Activated naive CD8-positive, alpha-beta T cell treated with anti-CD3 and anti-CD28 coated beads for 36 hours (primary cell): ENCODE measurements at regions not wholly inside any gene's neighbourhood (a gene's known extent, or its start where the extent isn't known, plus 50 kb on each side); places are given as distances from the start of the nearest gene placed in this dataset.
"Not testable (repeated sequence)": the region's sequence is repeated elsewhere in the genome, so short reads cannot be mapped to it uniquely, and the experiment has no call there.

Experiments used
- DNase-seq: peaks from one replicate; pipeline ENCODE4 v3.0.0; 2021
- H3K27ac Mint-ChIP-seq: one replicate; pipeline ENCODE4 v1.8.0; 2022; ENCODE audit warnings: mild to moderate bottlenecking, moderate library complexity, mixed read lengths
- H3K27me3 Mint-ChIP-seq: one replicate; pipeline ENCODE4 v1.8.0; 2022; ENCODE audit warnings: mild to moderate bottlenecking, mixed read lengths
- H3K36me3 Mint-ChIP-seq: one replicate; pipeline ENCODE4 v1.8.0; 2021; ENCODE audit warnings: mild to moderate bottlenecking, mixed read lengths
- H3K4me1 Mint-ChIP-seq: one replicate; pipeline ENCODE4 v1.8.0; 2021; ENCODE audit warnings: mixed read lengths
- H3K4me3 Mint-ChIP-seq: one replicate; pipeline ENCODE4 v1.8.0; 2022; ENCODE audit warnings: mild to moderate bottlenecking, moderate library complexity, mixed read lengths
- H3K9me3 Mint-ChIP-seq: one replicate; pipeline ENCODE4 v1.8.0; 2022; ENCODE audit warnings: mixed read lengths

DNA sequence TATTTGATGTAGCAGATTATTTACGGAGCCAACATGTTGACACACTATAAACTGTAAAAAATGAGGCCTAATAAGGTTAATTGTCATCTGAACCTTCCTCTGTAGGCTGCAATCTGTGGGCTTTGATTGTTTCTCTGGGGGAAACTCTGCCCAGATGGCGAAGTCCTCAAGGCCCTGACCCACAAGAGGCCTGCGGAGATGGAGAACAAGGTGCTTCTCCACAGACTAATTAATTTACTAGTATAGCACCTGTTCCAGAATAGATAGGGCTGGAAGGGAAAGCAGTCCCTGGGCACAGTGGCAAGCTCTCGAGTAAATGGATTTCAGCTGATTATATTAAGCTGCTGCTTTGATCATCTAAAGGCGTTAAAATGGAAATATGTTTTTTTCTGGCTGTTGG lies 338.8 kb upstream of the DNAJC19 start:
- Mint-ChIP-seq H3K27me3 (peaks cover 4% of the 10 kb centered on the region), H3K9me3 (peaks cover 1% of the 10 kb centered on the region), H3K4me3 (no peak overlapping the region), H3K27ac (no peak overlapping the region), H3K4me1 (no peaks in the 10 kb centered on the region), H3K36me3 (no peaks in the 10 kb centered on the region)
- no peak for DNase-seq

DNA sequence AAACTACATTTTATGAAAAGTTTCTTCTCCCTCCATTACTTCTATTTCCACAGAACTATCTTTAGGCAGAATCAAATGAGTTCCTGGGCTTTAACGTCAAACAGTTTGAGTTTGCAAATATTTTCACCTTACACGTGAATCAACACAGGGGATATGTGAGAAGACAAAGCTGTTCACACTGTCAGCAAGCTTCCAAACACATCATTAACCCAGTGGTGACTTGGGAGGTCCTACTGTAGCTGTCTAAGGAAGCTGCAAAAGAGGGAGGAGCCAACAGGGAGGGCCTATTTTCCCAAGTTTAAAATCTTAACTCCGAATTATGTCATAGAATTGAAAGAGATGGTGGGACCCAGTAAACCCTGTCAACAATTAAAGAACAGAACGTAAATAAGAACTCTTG lies 337.8 kb upstream of the DNAJC19 start:
- H3K27ac Mint-ChIP-seq: no peak overlapping the region
- no peaks in the 10 kb centered on the region for H3K36me3 Mint-ChIP-seq
- H3K27me3 Mint-ChIP-seq: peaks cover 4% of the 10 kb centered on the region
- H3K4me1 Mint-ChIP-seq: no peaks in the 10 kb centered on the region
- DNase-seq: no peak
- no peak overlapping the region for H3K4me3 Mint-ChIP-seq
- peaks cover 3% of the 10 kb centered on the region for H3K9me3 Mint-ChIP-seq

DNA sequence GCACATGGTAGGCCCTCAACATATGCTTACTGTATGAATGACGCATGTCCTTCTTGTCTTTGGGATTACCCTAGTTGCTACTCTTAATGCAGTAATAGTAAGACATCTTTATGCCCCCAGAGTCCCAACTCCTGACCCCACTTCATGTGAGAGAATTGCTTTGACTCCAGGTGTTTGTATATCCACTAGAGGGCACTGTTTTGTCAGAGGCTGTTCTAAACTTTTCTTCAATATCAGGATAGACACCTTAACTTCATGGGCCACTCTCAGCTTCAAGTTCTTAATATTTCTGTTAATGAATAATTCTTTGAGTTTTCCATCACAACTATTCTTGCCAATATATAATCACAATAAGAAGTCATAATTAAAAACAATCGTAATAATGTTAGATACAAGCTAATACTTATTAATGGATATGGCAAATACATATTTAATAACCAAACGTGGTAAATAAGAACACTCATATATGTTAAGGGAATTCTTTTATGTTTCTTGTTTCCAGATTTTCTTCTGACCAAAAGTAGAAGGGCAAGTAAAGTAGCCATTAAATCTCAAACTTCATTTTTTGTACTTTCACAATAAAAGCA lies 337.2 kb upstream of the DNAJC19 start:
- no peaks in the 10 kb centered on the region for H3K4me1 Mint-ChIP-seq
- no peak for DNase-seq

DNA sequence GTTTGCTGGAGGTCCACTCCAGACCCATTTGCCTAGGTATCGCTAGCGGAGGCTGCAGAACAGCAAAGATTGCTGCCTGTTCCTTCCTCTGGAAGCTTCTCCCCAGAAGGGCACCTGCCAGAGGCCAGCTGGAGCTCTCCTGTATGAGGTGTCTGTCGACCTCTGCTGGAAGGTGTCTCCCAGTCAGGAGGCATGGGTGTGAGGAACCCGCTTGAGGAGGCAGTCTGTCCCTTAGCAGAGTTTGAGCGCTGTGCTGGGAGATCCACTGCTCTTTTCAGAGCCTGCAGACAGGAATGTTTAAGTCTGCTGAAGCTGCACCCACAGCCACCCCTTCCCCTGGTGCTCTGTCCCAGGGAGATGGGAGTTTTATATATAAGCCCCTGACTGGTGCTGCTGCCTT lies 335.0 kb upstream of the DNAJC19 start:
- not testable (repeated sequence) for H3K27me3 Mint-ChIP-seq, H3K4me3 Mint-ChIP-seq

More for the DNA sequence above, 337.2 kb upstream of the DNAJC19 start:
- peaks cover 4% of the 10 kb centered on the region for H3K27me3 Mint-ChIP-seq
- no peak overlapping the region for H3K27ac Mint-ChIP-seq
- H3K4me3 Mint-ChIP-seq: no peak overlapping the region
- H3K9me3 Mint-ChIP-seq: peaks cover 9% of the 10 kb centered on the region
- H3K36me3 Mint-ChIP-seq: peaks cover 1% of the 10 kb centered on the region

DNA sequence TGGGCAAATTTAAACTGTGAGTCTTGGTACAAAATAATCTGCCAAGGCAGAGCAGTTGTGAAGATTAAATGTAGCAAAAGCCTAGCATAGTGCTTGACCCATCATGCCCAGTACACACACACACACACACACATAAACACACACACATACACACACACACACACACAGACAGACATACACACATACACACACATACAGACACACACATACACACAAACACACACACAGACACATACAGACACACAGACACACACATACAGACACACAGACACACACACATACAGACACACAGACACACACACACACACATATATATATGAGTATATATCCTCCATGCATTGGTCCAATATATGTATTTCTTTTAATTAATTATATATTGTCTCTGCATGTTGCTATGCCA lies 328.8 kb upstream of the DNAJC19 start:
- Mint-ChIP-seq H3K36me3 (peaks cover 1% of the 10 kb centered on the region), H3K27ac (no peak overlapping the region), H3K4me1 (no peaks in the 10 kb centered on the region), H3K27me3 (no peaks in the 10 kb centered on the region), H3K4me3 (no peak overlapping the region), H3K9me3 (peaks cover 14% of the 10 kb centered on the region)
- DNase-seq: no peak

More for the DNA sequence above, 335.0 kb upstream of the DNAJC19 start:
- H3K4me1 Mint-ChIP-seq, H3K36me3 Mint-ChIP-seq, H3K27ac Mint-ChIP-seq, DNase-seq: not testable (repeated sequence)
- H3K9me3 Mint-ChIP-seq: peaks cover 13% of the 10 kb centered on the region

DNA sequence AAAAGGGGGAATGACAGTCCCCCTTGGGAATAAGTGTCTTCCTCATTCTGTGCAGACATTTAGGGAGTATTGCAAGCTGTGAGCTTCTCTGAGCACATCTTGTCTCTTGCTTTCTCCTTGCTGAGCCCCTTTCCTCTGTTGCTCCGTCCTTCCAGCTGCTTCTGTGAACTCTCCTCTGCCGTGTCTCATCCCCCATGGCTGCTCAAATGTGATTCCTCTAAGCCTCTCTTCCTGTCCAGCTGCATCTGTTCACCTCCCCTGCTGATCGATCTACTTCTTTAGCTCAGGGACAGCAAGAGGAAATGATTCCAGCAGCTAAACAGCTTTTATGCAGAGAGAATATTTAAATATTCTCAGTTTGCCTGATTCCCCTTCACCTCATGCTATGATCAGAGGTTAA lies 328.0 kb upstream of the DNAJC19 start:
- H3K27ac Mint-ChIP-seq: no peak overlapping the region
- peaks cover 1% of the 10 kb centered on the region for H3K36me3 Mint-ChIP-seq
- no peaks in the 10 kb centered on the region for H3K4me1 Mint-ChIP-seq
- no peak for DNase-seq
- H3K27me3 Mint-ChIP-seq: no peaks in the 10 kb centered on the region
- peaks cover 14% of the 10 kb centered on the region for H3K9me3 Mint-ChIP-seq
- H3K4me3 Mint-ChIP-seq: no peak overlapping the region

DNA sequence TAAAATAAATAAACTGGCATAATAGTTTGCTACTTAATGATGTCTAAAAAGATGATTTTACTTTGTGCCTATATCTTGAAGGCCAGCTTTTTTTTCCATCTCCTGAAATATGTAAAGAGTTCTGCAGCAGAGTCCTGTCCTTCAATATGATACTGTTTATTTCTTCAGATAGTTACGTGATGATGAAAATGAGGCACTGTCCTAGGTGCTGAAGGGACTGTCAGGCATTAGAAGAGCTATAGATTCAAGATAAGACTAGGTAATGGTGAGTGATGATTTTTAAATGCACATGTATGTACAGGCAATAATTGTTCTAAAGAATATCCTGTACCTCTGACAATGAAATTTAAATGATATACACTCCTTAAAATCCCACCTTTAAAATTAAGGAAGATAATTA lies 326.9 kb upstream of the DNAJC19 start:
- no peak overlapping the region for H3K4me3 Mint-ChIP-seq
- no peak for DNase-seq

DNA sequence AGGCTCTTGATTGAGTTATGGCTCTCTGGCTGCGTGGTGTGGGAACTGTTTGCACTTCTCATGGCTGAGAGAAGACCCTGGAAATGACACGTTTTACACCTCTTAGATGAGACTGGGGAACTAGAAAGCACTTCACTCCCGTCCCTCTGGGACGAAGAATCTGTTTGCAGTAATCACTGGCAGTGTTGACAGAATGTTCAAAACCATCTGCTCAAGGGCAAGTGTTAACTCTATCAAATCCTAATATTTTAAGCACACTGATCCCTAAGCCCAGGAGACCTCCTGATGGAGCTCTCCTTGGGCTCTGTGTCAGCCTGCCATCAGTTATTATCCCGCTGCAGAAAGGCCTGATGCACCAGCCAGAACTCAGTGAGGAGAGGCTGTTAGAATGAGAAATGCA lies 323.8 kb upstream of the DNAJC19 start:
- H3K27me3 Mint-ChIP-seq: no peaks in the 10 kb centered on the region
- no peaks in the 10 kb centered on the region for H3K4me1 Mint-ChIP-seq
- no peak overlapping the region for H3K27ac Mint-ChIP-seq
- no peaks in the 10 kb centered on the region for H3K36me3 Mint-ChIP-seq
- H3K4me3 Mint-ChIP-seq: no peak overlapping the region
- no peak for DNase-seq
- H3K9me3 Mint-ChIP-seq: no peaks in the 10 kb centered on the region

More for the DNA sequence above, 326.9 kb upstream of the DNAJC19 start:
- Mint-ChIP-seq H3K4me1 (no peaks in the 10 kb centered on the region), H3K27ac (no peak overlapping the region), H3K27me3 (no peaks in the 10 kb centered on the region), H3K36me3 (no peaks in the 10 kb centered on the region), H3K9me3 (peaks cover 4% of the 10 kb centered on the region)

DNA sequence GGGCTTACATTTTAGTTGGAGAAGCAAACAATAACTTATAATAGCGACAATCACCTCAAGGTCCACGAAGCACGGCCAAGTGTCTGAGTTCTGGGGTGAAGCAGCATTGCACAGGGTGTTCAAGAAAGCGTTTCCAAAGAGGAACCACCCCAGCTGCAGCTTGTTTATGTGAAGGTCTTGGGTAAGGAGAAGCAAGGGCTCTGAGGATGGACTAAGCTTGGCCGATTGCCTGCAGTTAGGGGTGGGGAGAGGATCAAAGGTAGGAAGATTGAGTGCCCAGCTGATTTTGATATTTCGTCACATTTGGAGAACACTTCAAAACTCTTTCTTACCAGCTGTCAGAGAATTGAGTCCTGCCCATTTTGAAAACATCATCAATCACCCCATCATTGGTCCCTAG lies 321.6 kb upstream of the DNAJC19 start:
- Mint-ChIP-seq H3K27ac (no peak overlapping the region), H3K4me3 (no peak overlapping the region), H3K9me3 (peaks cover 2% of the 10 kb centered on the region), H3K27me3 (no peaks in the 10 kb centered on the region), H3K4me1 (no peaks in the 10 kb centered on the region), H3K36me3 (no peaks in the 10 kb centered on the region)
- no peak for DNase-seq

DNA sequence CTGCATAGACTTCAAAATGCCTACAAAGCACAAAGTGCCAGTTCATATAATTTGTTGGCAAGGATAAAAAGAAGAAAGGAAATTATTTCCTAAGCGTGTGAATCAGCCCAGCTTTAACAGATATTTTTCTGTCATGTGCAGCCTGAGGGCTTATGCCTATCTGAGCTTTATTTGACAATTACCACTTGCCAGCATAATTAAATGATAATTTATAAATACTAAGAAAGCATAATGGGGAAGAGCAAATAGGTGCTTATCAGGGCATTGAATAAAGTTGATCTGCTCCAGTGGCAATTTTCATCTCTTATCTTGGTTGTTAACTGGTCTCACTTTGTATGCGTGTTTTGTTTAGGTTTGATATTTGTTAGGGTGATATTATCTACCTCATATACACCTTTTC lies 313.4 kb upstream of the DNAJC19 start:
- H3K9me3 Mint-ChIP-seq: peaks cover 2% of the 10 kb centered on the region
- no peak overlapping the region for H3K27ac Mint-ChIP-seq
- H3K4me3 Mint-ChIP-seq: no peak overlapping the region
- H3K27me3 Mint-ChIP-seq: peaks cover 14% of the 10 kb centered on the region
- H3K36me3 Mint-ChIP-seq: no peaks in the 10 kb centered on the region
- no peaks in the 10 kb centered on the region for H3K4me1 Mint-ChIP-seq
- no peak for DNase-seq

DNA sequence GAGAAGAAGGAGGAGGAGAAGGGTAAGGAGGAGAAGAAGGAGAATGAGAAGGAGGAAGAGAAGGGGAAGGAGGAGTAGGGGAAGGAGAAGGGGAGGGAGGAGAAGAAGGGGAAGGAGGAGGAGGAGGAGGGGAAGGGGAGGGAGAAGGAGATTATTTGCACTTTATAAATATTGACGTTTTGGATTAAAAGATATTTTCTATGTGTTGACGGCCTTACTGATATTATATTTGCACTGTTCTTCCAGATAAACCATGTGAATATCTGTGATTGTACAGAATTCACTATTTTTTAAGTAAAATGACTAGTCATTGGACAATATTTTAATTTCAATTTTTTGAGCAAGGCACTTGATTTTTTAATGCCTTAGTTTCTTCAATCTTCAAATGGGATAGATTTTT lies 310.5 kb upstream of the DNAJC19 start:
- no peak overlapping the region for H3K27ac Mint-ChIP-seq
- DNase-seq: no peak
- no peaks in the 10 kb centered on the region for H3K4me1 Mint-ChIP-seq
- no peaks in the 10 kb centered on the region for H3K9me3 Mint-ChIP-seq
- H3K4me3 Mint-ChIP-seq: no peak overlapping the region
- no peaks in the 10 kb centered on the region for H3K36me3 Mint-ChIP-seq
- H3K27me3 Mint-ChIP-seq: peaks cover 20% of the 10 kb centered on the region

DNA sequence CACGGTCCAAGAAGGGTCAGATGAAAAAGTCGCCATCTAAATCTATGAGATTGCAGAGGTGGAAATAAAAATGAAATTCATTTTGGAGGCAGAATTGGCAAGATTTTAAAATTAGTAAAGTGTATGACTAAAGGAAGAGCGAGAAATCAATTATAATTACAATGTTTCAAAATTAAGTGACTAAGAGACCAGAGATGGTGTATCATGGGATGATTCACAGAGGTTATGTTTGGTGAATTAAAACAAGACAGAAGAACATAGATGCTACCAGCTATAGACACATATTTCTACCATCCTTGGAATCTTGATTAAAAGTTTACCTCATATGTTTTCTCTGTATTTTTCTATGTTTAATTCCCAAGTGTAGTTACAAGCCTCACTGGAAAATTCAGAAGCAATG lies 308.9 kb upstream of the DNAJC19 start:
- no peaks in the 10 kb centered on the region for H3K9me3 Mint-ChIP-seq
- H3K36me3 Mint-ChIP-seq: no peaks in the 10 kb centered on the region
- no peak overlapping the region for H3K27ac Mint-ChIP-seq
- no peaks in the 10 kb centered on the region for H3K4me1 Mint-ChIP-seq
- H3K4me3 Mint-ChIP-seq: no peak overlapping the region
- DNase-seq: no peak
- H3K27me3 Mint-ChIP-seq: peaks cover 15% of the 10 kb centered on the region

DNA sequence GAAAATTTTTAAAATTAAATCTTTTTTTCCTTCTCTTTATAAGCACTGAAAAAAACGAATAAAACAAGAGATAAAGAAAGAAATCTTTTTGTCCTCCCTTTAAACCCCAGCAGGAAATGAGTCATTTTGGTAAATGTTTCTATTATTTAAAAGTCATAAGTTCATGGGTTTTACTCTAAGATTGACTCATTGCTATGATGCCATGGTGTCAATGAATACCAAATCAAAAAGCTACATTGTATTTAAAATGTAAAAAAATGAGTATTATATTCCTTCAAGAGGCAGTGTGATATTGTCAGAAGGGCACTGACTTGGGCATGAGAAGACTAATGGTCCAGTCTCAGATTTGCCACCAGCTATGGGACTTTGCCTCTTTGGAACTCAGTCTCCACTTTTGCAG lies 303.4 kb upstream of the DNAJC19 start:
- Mint-ChIP-seq H3K9me3 (no peaks in the 10 kb centered on the region), H3K4me1 (peaks cover 2% of the 10 kb centered on the region), H3K36me3 (no peaks in the 10 kb centered on the region), H3K4me3 (no peak overlapping the region), H3K27me3 (peaks cover 5% of the 10 kb centered on the region), H3K27ac (no peak overlapping the region)
- no peak for DNase-seq

DNA sequence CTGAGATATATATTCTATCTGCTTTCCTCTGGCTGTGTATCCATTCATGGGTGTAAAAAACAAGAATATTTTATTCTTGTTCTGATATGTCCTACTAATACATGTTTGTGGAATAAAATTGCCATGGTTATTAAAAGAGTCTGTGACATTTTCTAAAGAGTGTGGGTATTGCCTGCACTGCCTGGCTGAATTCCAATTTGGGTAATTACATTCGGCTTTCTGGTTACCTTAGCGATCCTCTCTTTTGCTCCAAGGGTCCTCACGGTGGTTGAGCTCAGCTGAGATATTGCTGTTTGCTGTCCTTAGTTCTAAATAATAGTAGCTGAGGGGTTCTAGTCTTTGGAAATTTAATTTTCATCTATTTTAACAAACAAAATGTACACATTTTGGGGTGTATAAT lies 301.4 kb upstream of the DNAJC19 start:
- Mint-ChIP-seq H3K9me3 (no peaks in the 10 kb centered on the region), H3K27me3 (no peaks in the 10 kb centered on the region), H3K4me3 (no peak overlapping the region), H3K27ac (no peak overlapping the region), H3K4me1 (peaks cover 2% of the 10 kb centered on the region), H3K36me3 (no peaks in the 10 kb centered on the region)
- no peak for DNase-seq

DNA sequence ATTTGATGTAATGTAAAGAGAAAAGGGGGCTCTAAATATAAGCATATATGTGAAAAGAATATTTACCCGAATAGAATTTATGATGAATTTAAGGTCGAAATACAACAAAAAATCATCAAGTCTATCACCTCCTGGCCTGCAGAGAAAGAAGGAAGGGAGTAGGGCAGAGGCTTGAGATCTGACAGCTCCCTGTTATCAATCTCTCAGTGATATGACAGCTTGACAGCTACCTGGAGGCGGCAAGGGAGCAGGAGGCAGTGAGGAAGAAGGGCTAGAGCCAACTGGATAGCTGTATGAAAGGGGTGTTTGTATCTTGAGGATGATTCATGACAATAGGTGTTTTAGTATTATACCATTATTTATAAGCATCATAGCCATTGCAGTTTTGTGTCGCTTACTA lies 299.8 kb upstream of the DNAJC19 start:
- no peak for DNase-seq
- no peaks in the 10 kb centered on the region for H3K27me3 Mint-ChIP-seq
- peaks cover 2% of the 10 kb centered on the region for H3K4me1 Mint-ChIP-seq
- H3K36me3 Mint-ChIP-seq: no peaks in the 10 kb centered on the region
- H3K4me3 Mint-ChIP-seq: no peak overlapping the region
- no peaks in the 10 kb centered on the region for H3K9me3 Mint-ChIP-seq
- no peak overlapping the region for H3K27ac Mint-ChIP-seq

DNA sequence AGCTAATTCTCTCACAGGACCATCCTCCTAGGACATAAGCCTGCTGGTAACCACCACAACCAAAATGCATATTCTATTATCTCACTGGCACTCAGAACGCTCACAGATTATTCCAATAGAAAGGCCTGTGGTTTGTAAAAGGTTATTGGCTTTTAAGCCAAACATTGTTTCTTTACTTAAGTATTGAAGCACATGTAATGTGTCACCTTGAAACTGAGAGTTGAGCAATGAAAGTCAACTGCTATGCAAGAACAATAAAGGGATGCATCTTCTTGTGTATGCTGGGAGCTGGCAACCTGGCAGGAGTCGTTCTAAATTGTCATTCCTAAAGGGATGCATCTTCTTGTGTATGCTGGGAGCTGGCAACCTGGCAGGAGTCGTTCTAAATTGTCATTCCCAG lies 298.6 kb upstream of the DNAJC19 start:
- H3K27me3 Mint-ChIP-seq: no peaks in the 10 kb centered on the region
- no peaks in the 10 kb centered on the region for H3K9me3 Mint-ChIP-seq
- peaks cover 2% of the 10 kb centered on the region for H3K4me1 Mint-ChIP-seq
- no peaks in the 10 kb centered on the region for H3K36me3 Mint-ChIP-seq
- no peak overlapping the region for H3K4me3 Mint-ChIP-seq
- no peak overlapping the region for H3K27ac Mint-ChIP-seq
- DNase-seq: no peak

DNA sequence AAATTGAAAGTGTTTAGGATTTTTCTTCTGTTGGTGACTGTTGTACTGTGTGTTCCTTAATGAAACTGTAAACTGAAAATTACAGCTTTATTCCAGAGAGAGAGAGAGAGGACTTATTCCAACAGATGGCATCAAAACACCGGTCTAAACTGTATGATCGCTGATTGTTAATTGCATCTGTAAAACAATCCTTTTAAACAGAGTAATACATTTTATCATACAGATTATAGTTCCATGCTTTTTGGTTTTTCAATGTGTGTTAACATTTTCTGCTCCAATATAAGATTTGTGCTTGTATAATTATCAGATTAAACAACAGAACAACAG lies 289.7 kb upstream of the DNAJC19 start:
- no peaks in the 10 kb centered on the region for H3K4me1 Mint-ChIP-seq
- peaks cover 18% of the 10 kb centered on the region for H3K27me3 Mint-ChIP-seq

More for the DNA sequence above, 289.7 kb upstream of the DNAJC19 start:
- DNase-seq: no peak
- Mint-ChIP-seq H3K36me3 (no peaks in the 10 kb centered on the region), H3K4me3 (no peak overlapping the region), H3K27ac (no peak overlapping the region), H3K9me3 (no peaks in the 10 kb centered on the region)
